ENCODE measurements at regions not wholly inside any gene's neighbourhood (a gene's known extent, or its start where the extent isn't known, plus 50 kb on each side); places are given as distances from the start of the nearest gene placed in this dataset.

- Histone ChIP-seq H3K4me1 (ENCODE audit: control insufficient read depth, insufficient read depth, low read length) (no peaks in the 10 kb centered on the region), H3K36me3 (ENCODE audit: control insufficient read depth, insufficient read depth, low read length, severe bottlenecking) (no peaks in the 10 kb centered on the region)
- no peak for DNase-seq (ENCODE audit: low read depth)
Measured at GRCh38 chr12:18969512-18969911, 160.0 kb upstream of the PLEKHA5 start.

GRCh38 chr12:18970603-18971002 lies 158.9 kb upstream of the PLEKHA5 start:
- Histone ChIP-seq H3K9me3 (ENCODE audit: control insufficient read depth, low read length) (no peaks in the 10 kb centered on the region), H3K27me3 (replicated peaks; ENCODE audit: control insufficient read depth, insufficient read depth, low read length) (no peaks in the 10 kb centered on the region), H3K9ac (ENCODE audit: low read length) (no peak overlapping the region), H3K4me3 (ENCODE audit: low read length) (no peak overlapping the region), H3K4me1 (ENCODE audit: control insufficient read depth, insufficient read depth, low read length) (no peaks in the 10 kb centered on the region), H3K36me3 (ENCODE audit: control insufficient read depth, insufficient read depth, low read length, severe bottlenecking) (no peaks in the 10 kb centered on the region)
- no peak for DNase-seq (ENCODE audit: low read depth)

More at GRCh38 chr12:18969512-18969911, 160.0 kb upstream of the PLEKHA5 start:
- H3K9me3 ChIP-seq (ENCODE audit: control insufficient read depth, low read length): no peaks in the 10 kb centered on the region
- no peaks in the 10 kb centered on the region for H3K27me3 ChIP-seq (replicated peaks; ENCODE audit: control insufficient read depth, insufficient read depth, low read length)
- no peak overlapping the region for H3K4me3 ChIP-seq (ENCODE audit: low read length)
- H3K9ac ChIP-seq (ENCODE audit: low read length): no peak overlapping the region

- H3K9ac ChIP-seq (ENCODE audit: low read length): no peak overlapping the region
Measured at GRCh38 chr12:18971932-18972331, 157.6 kb upstream of the PLEKHA5 start.

GRCh38 chr12:18975933-18976332 lies 153.6 kb upstream of the PLEKHA5 start:
- no peak for DNase-seq (ENCODE audit: low read depth)
- Histone ChIP-seq H3K4me1 (ENCODE audit: control insufficient read depth, insufficient read depth, low read length) (peaks cover 3% of the 10 kb centered on the region), H3K27me3 (replicated peaks; ENCODE audit: control insufficient read depth, insufficient read depth, low read length) (no peaks in the 10 kb centered on the region), H3K9me3 (ENCODE audit: control insufficient read depth, low read length) (peaks cover 4% of the 10 kb centered on the region), H3K9ac (ENCODE audit: low read length) (no peak overlapping the region), H3K36me3 (ENCODE audit: control insufficient read depth, insufficient read depth, low read length, severe bottlenecking) (no peaks in the 10 kb centered on the region), H3K4me3 (ENCODE audit: low read length) (no peak overlapping the region)

More at GRCh38 chr12:18971932-18972331, 157.6 kb upstream of the PLEKHA5 start:
- peaks cover 4% of the 10 kb centered on the region for H3K9me3 ChIP-seq (ENCODE audit: control insufficient read depth, low read length)
- H3K4me1 ChIP-seq (ENCODE audit: control insufficient read depth, insufficient read depth, low read length): no peaks in the 10 kb centered on the region
- no peak overlapping the region for H3K4me3 ChIP-seq (ENCODE audit: low read length)
- no peaks in the 10 kb centered on the region for H3K27me3 ChIP-seq (replicated peaks; ENCODE audit: control insufficient read depth, insufficient read depth, low read length)
- no peaks in the 10 kb centered on the region for H3K36me3 ChIP-seq (ENCODE audit: control insufficient read depth, insufficient read depth, low read length, severe bottlenecking)
- no peak for DNase-seq (ENCODE audit: low read depth)

GRCh38 chr12:18979401-18980126 lies 150.0 kb upstream of the PLEKHA5 start:
- peaks cover 3% of the 10 kb centered on the region for H3K4me1 ChIP-seq (ENCODE audit: control insufficient read depth, insufficient read depth, low read length)
- DNase-seq (ENCODE audit: low read depth): no peak
- no peak overlapping the region for H3K9ac ChIP-seq (ENCODE audit: low read length)
- no peaks in the 10 kb centered on the region for H3K36me3 ChIP-seq (ENCODE audit: control insufficient read depth, insufficient read depth, low read length, severe bottlenecking)
- H3K27me3 ChIP-seq (replicated peaks; ENCODE audit: control insufficient read depth, insufficient read depth, low read length): no peaks in the 10 kb centered on the region
- peaks cover 4% of the 10 kb centered on the region for H3K9me3 ChIP-seq (ENCODE audit: control insufficient read depth, low read length)
- H3K4me3 ChIP-seq (ENCODE audit: low read length): peak overlapping the region; percentile 24

- peaks cover 3% of the 10 kb centered on the region for H3K4me1 ChIP-seq (ENCODE audit: control insufficient read depth, insufficient read depth, low read length)
- no peaks in the 10 kb centered on the region for H3K9me3 ChIP-seq (ENCODE audit: control insufficient read depth, low read length)
- no peak for DNase-seq (ENCODE audit: low read depth)
- no peak overlapping the region for H3K4me3 ChIP-seq (ENCODE audit: low read length)
- H3K36me3 ChIP-seq (ENCODE audit: control insufficient read depth, insufficient read depth, low read length, severe bottlenecking): no peaks in the 10 kb centered on the region
- H3K27me3 ChIP-seq (replicated peaks; ENCODE audit: control insufficient read depth, insufficient read depth, low read length): no peaks in the 10 kb centered on the region
- H3K9ac ChIP-seq (ENCODE audit: low read length): no peak overlapping the region
Measured at GRCh38 chr12:18981732-18982131, 147.8 kb upstream of the PLEKHA5 start.

- Histone ChIP-seq H3K27me3 (replicated peaks; ENCODE audit: control insufficient read depth, insufficient read depth, low read length) (no peaks in the 10 kb centered on the region), H3K4me3 (ENCODE audit: low read length) (no peak overlapping the region), H3K36me3 (ENCODE audit: control insufficient read depth, insufficient read depth, low read length, severe bottlenecking) (no peaks in the 10 kb centered on the region), H3K9me3 (ENCODE audit: control insufficient read depth, low read length) (no peaks in the 10 kb centered on the region), H3K4me1 (ENCODE audit: control insufficient read depth, insufficient read depth, low read length) (peaks cover 3% of the 10 kb centered on the region), H3K9ac (ENCODE audit: low read length) (no peak overlapping the region)
- DNase-seq (ENCODE audit: low read depth): no peak
Measured at GRCh38 chr12:18982226-18982949, 147.1 kb upstream of the PLEKHA5 start.

- Histone ChIP-seq H3K9ac (ENCODE audit: low read length) (no peak overlapping the region), H3K9me3 (ENCODE audit: control insufficient read depth, low read length) (no peaks in the 10 kb centered on the region), H3K4me1 (ENCODE audit: control insufficient read depth, insufficient read depth, low read length) (peaks cover 1% of the 10 kb centered on the region), H3K36me3 (ENCODE audit: control insufficient read depth, insufficient read depth, low read length, severe bottlenecking) (no peaks in the 10 kb centered on the region), H3K4me3 (ENCODE audit: low read length) (no peak overlapping the region), H3K27me3 (replicated peaks; ENCODE audit: control insufficient read depth, insufficient read depth, low read length) (no peaks in the 10 kb centered on the region)
- DNase-seq (ENCODE audit: low read depth): no peak
Measured at GRCh38 chr12:18983854-18984253, 145.7 kb upstream of the PLEKHA5 start.

GRCh38 chr12:18990856-18991255 lies 138.7 kb upstream of the PLEKHA5 start:
- Histone ChIP-seq H3K27me3 (replicated peaks; ENCODE audit: control insufficient read depth, insufficient read depth, low read length) (no peaks in the 10 kb centered on the region), H3K9me3 (ENCODE audit: control insufficient read depth, low read length) (no peaks in the 10 kb centered on the region), H3K9ac (ENCODE audit: low read length) (no peak overlapping the region), H3K36me3 (ENCODE audit: control insufficient read depth, insufficient read depth, low read length, severe bottlenecking) (no peaks in the 10 kb centered on the region), H3K4me3 (ENCODE audit: low read length) (no peak overlapping the region), H3K4me1 (ENCODE audit: control insufficient read depth, insufficient read depth, low read length) (no peaks in the 10 kb centered on the region)
- no peak for DNase-seq (ENCODE audit: low read depth)

GRCh38 chr12:18992336-18992735 lies 137.2 kb upstream of the PLEKHA5 start:
- Histone ChIP-seq H3K4me1 (ENCODE audit: control insufficient read depth, insufficient read depth, low read length) (no peaks in the 10 kb centered on the region), H3K4me3 (ENCODE audit: low read length) (no peak overlapping the region), H3K27me3 (replicated peaks; ENCODE audit: control insufficient read depth, insufficient read depth, low read length) (no peaks in the 10 kb centered on the region), H3K36me3 (ENCODE audit: control insufficient read depth, insufficient read depth, low read length, severe bottlenecking) (no peaks in the 10 kb centered on the region), H3K9me3 (ENCODE audit: control insufficient read depth, low read length) (no peaks in the 10 kb centered on the region), H3K9ac (ENCODE audit: low read length) (no peak overlapping the region)
- no peak for DNase-seq (ENCODE audit: low read depth)

- Histone ChIP-seq H3K27me3 (replicated peaks; ENCODE audit: control insufficient read depth, insufficient read depth, low read length) (no peaks in the 10 kb centered on the region), H3K4me3 (ENCODE audit: low read length) (no peak overlapping the region), H3K9me3 (ENCODE audit: control insufficient read depth, low read length) (no peaks in the 10 kb centered on the region), H3K36me3 (ENCODE audit: control insufficient read depth, insufficient read depth, low read length, severe bottlenecking) (no peaks in the 10 kb centered on the region), H3K4me1 (ENCODE audit: control insufficient read depth, insufficient read depth, low read length) (peaks cover 7% of the 10 kb centered on the region), H3K9ac (ENCODE audit: low read length) (no peak overlapping the region)
- DNase-seq (ENCODE audit: low read depth): peak; percentile 43
Measured at GRCh38 chr12:18998343-18999261, 130.9 kb upstream of the PLEKHA5 start.
